ENCODE measurements at regions not wholly inside any gene's neighbourhood (a gene's known extent, or its start where the extent isn't known, plus 50 kb on each side); places are given as distances from the start of the nearest gene placed in this dataset.

DNA sequence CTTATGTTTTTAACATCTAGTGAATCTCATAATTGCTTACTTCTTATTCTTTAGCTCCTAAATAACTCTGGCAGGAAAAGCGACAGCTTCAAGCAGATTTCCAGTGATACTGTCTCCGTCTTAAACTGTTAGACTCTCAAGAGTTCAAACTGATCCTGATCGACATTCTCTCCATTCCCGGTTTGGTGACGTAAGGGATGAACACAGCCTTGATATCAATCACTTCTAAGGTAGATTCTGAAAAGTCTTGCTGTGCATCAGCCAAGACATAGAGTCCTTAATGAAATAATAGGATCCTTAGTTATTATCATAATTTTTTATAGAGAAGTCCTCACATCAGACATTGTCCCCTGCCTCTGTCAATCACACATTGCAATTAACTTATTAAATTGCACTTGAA is 534.6 kb downstream of the TFEC start:
- TF ChIP-seq POLR2A (IDR thresholded peaks at IDR 0.05; ENCODE audit: low read length), result no peak
- no peak for TF ChIP-seq GATA1 (IDR thresholded peaks at IDR 0.05; ENCODE audit: low read depth, low read length)

Measured in erythroblast (primary cell).